ENCODE measurements at regions not wholly inside any gene's neighbourhood (a gene's known extent, or its start where the extent isn't known, plus 50 kb on each side); places are given as distances from the start of the nearest gene placed in this dataset.
"Not testable (repeated sequence)": the region's sequence is repeated elsewhere in the genome, so short reads cannot be mapped to it uniquely, and the experiment has no call there.

GRCh38 chr1:120950633-120951032 is 61.1 kb downstream of the PPIAL4A start:
- not testable (repeated sequence) for H3K23me2 ChIP-seq (ENCODE audit: insufficient read length, low read depth, low read length, poor library complexity, severe bottlenecking); H3K79me2 ChIP-seq (ENCODE audit: insufficient read depth, low read length); H2BK12ac ChIP-seq (ENCODE audit: insufficient read length, low read depth, low read length); H2AK5ac ChIP-seq (ENCODE audit: insufficient read length, low read length); H4K91ac ChIP-seq (ENCODE audit: insufficient read length, low read depth, low read length); H3K27ac Mint-ChIP-seq; H3K4me1 ChIP-seq (ENCODE audit: insufficient read depth, low read length); H3T11ph ChIP-seq (ENCODE audit: low read length); H3K27ac ChIP-seq (ENCODE audit: insufficient read length, low read depth, low read length); H3K27me3 Mint-ChIP-seq (ENCODE audit: low read depth); H3K36me3 Mint-ChIP-seq (ENCODE audit: insufficient read depth in 1 of 3, low read depth in 3 of 3); H3K79me1 ChIP-seq (ENCODE audit: insufficient read depth, low read depth, low read length, poor library complexity, severe bottlenecking); H4K20me1 ChIP-seq (ENCODE audit: control insufficient read depth, insufficient read depth, insufficient read length); H2BK5ac ChIP-seq (ENCODE audit: insufficient read length, low read length); DNase-seq; H2AFZ ChIP-seq (ENCODE audit: low read length); H3K4me3 Mint-ChIP-seq; H4K5ac ChIP-seq (ENCODE audit: insufficient read length, low read depth, low read length); H3K14ac ChIP-seq (ENCODE audit: insufficient read depth, low read length); H2BK120ac ChIP-seq (ENCODE audit: low read depth, low read length, poor library complexity, severe bottlenecking); H3K4ac ChIP-seq (ENCODE audit: low read depth, low read length); H3K18ac ChIP-seq (ENCODE audit: insufficient read length, low read depth, low read length); H2BK15ac ChIP-seq (ENCODE audit: low read depth, low read length); H3K27me3 ChIP-seq (ENCODE audit: insufficient read depth, low read length); H3K9me3 Mint-ChIP-seq; H4K8ac ChIP-seq (replicated peaks; ENCODE audit: insufficient read length, low read depth, low read length); H3K23ac ChIP-seq (ENCODE audit: insufficient read length, low read depth, low read length); H3K4me2 ChIP-seq (ENCODE audit: insufficient read depth, insufficient read length, low read length); H3K9ac ChIP-seq (ENCODE audit: extremely low read depth, insufficient read length, low read length); H2BK20ac ChIP-seq (ENCODE audit: low read depth, low read length, poor library complexity, severe bottlenecking); H3K9me3 ChIP-seq (ENCODE audit: control insufficient read depth, low read depth, low read length); H3K56ac ChIP-seq (ENCODE audit: insufficient read length, low read depth, low read length)
- WGBS (ENCODE audit: extremely low coverage, insufficient read length, low lambda C conversion rate) = no CpG with 5 or more reads among the region's 1 CpG
- H3K4me1 Mint-ChIP-seq = peaks cover 21 to 22% of the 10 kb centered on the region in 2 experiments

DNA sequence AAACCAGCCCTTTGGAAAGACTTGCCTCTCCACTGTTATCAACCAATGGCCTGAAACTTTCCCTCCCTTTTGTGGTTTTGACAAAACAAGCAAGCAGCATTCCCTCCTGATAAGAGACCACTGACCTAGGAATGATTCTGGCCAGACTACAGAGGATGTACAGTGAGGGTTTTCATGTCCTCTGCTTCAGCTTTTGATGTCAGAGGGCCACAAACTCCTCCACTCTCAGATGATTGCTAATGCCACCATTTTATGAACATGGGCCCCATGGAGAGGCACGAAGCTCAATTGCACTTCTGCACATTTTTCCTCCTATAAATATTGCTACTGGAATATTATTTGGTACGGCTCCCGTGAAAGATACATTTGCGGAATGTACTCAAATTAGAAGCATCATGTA is 61.5 kb downstream of the PPIAL4A start:
- not testable (repeated sequence) for H2BK20ac ChIP-seq (ENCODE audit: low read depth, low read length, poor library complexity, severe bottlenecking); H4K20me1 ChIP-seq (ENCODE audit: control insufficient read depth, insufficient read depth, insufficient read length); H3K23me2 ChIP-seq (ENCODE audit: insufficient read length, low read depth, low read length, poor library complexity, severe bottlenecking); H3K9me3 ChIP-seq (ENCODE audit: control insufficient read depth, low read depth, low read length); H2BK120ac ChIP-seq (ENCODE audit: low read depth, low read length, poor library complexity, severe bottlenecking); H3T11ph ChIP-seq (ENCODE audit: low read length); H4K8ac ChIP-seq (replicated peaks; ENCODE audit: insufficient read length, low read depth, low read length); H2AFZ ChIP-seq (ENCODE audit: low read length); H3K4me3 Mint-ChIP-seq; H4K5ac ChIP-seq (ENCODE audit: insufficient read length, low read depth, low read length); H3K4me1 ChIP-seq (ENCODE audit: insufficient read depth, low read length); H3K27ac Mint-ChIP-seq; H3K18ac ChIP-seq (ENCODE audit: insufficient read length, low read depth, low read length); H3K27me3 ChIP-seq (ENCODE audit: insufficient read depth, low read length); H3K36me3 Mint-ChIP-seq (ENCODE audit: insufficient read depth in 1 of 3, low read depth in 3 of 3); H3K79me1 ChIP-seq (ENCODE audit: insufficient read depth, low read depth, low read length, poor library complexity, severe bottlenecking); H2BK12ac ChIP-seq (ENCODE audit: insufficient read length, low read depth, low read length); H3K14ac ChIP-seq (ENCODE audit: insufficient read depth, low read length); H3K23ac ChIP-seq (ENCODE audit: insufficient read length, low read depth, low read length); H3K4me2 ChIP-seq (ENCODE audit: insufficient read depth, insufficient read length, low read length); H2BK15ac ChIP-seq (ENCODE audit: low read depth, low read length); H2BK5ac ChIP-seq (ENCODE audit: insufficient read length, low read length); H3K27ac ChIP-seq (ENCODE audit: insufficient read length, low read depth, low read length); H4K91ac ChIP-seq (ENCODE audit: insufficient read length, low read depth, low read length); H2AK5ac ChIP-seq (ENCODE audit: insufficient read length, low read length); H3K56ac ChIP-seq (ENCODE audit: insufficient read length, low read depth, low read length); H3K4ac ChIP-seq (ENCODE audit: low read depth, low read length); H3K79me2 ChIP-seq (ENCODE audit: insufficient read depth, low read length); H3K9ac ChIP-seq (ENCODE audit: extremely low read depth, insufficient read length, low read length); H3K9me3 Mint-ChIP-seq; H3K27me3 Mint-ChIP-seq (ENCODE audit: low read depth); DNase-seq
- H3K4me1 Mint-ChIP-seq = peaks cover 25 to 27% of the 10 kb centered on the region in 2 experiments
- WGBS (ENCODE audit: extremely low coverage, insufficient read length, low lambda C conversion rate) = no CpG with 5 or more reads among the region's 4 CpGs
